Activated CD4-positive, alpha-beta T cell treated with anti-CD3 and anti-CD28 coated beads for 24 hours (primary cell): ENCODE measurements at regions not wholly inside any gene's neighbourhood (a gene's known extent, or its start where the extent isn't known, plus 50 kb on each side); places are given as distances from the start of the nearest gene placed in this dataset.

Source experiments
- DNase-seq, 2 donors: peaks; one replicate each; pipeline ENCODE4 v3.0.0-alpha.2; 2020; ENCODE audit warnings: low read depth in 2 of 2

GRCh38 chr5:58255970-58256369, 203.9 kb downstream of the PLK2 start:
- DNase-seq: no peak

GRCh38 chr5:58255386-58255785, 204.5 kb downstream of the PLK2 start:
- no peak for DNase-seq

- DNase-seq: no peak
Measured at GRCh38 chr5:58248221-58248620, 211.7 kb downstream of the PLK2 start.

GRCh38 chr5:58246461-58246944, 213.4 kb downstream of the PLK2 start:
- no peak for DNase-seq

- DNase-seq: no peak
Measured at GRCh38 chr5:58245476-58245840, 214.4 kb downstream of the PLK2 start.

- DNase-seq: no peak
Measured at GRCh38 chr5:58244819-58245475, 214.9 kb downstream of the PLK2 start.

- no peak for DNase-seq
Measured at GRCh38 chr5:58241389-58241788, 218.5 kb downstream of the PLK2 start.

- DNase-seq: no peak
Measured at GRCh38 chr5:58240322-58240721, 219.6 kb downstream of the PLK2 start.

GRCh38 chr5:58239731-58240130, 220.2 kb downstream of the PLK2 start:
- DNase-seq: no peak

- DNase-seq: no peak
Measured at GRCh38 chr5:58239045-58239444, 220.8 kb downstream of the PLK2 start.

GRCh38 chr5:58236498-58236897, 223.4 kb downstream of the PLK2 start:
- DNase-seq: no peak

- DNase-seq: no peak
Measured at GRCh38 chr5:58235299-58235698, 224.6 kb downstream of the PLK2 start.

- no peak for DNase-seq
Measured at GRCh38 chr5:58232130-58232529, 227.8 kb downstream of the PLK2 start.

- DNase-seq: no peak
Measured at GRCh38 chr5:58231041-58231440, 228.8 kb downstream of the PLK2 start.

- DNase-seq: no peak
Measured at GRCh38 chr5:58228896-58229295, 231.0 kb downstream of the PLK2 start.

GRCh38 chr5:58227858-58228257, 232.0 kb downstream of the PLK2 start:
- DNase-seq: no peak

- no peak for DNase-seq
Measured at GRCh38 chr5:58224661-58225060, 235.2 kb downstream of the PLK2 start.

GRCh38 chr5:58224221-58224620, 235.7 kb downstream of the PLK2 start:
- no peak for DNase-seq

GRCh38 chr5:58215364-58215763, 244.5 kb downstream of the PLK2 start:
- DNase-seq: no peak

GRCh38 chr5:58211441-58211840, 248.4 kb downstream of the PLK2 start:
- no peak for DNase-seq

GRCh38 chr5:58208674-58209073, 251.2 kb downstream of the PLK2 start:
- DNase-seq: no peak

GRCh38 chr5:58207076-58207475, 252.8 kb downstream of the PLK2 start:
- DNase-seq: no peak

- DNase-seq: no peak
Measured at GRCh38 chr5:58204966-58205365, 254.9 kb downstream of the PLK2 start.

- DNase-seq: no peak
Measured at GRCh38 chr5:58202941-58203444, 256.9 kb downstream of the PLK2 start.
